Neuronal stem cell (in vitro differentiated cells): ENCODE measurements at regions not wholly inside any gene's neighbourhood (a gene's known extent, or its start where the extent isn't known, plus 50 kb on each side); places are given as distances from the start of the nearest gene placed in this dataset.

Source experiments
- DNase-seq: peaks from one replicate; pipeline ENCODE4 v3.0.0-alpha.2; 2013; ENCODE audit warnings: low spot score
- H2AFZ ChIP-seq: one replicate; pipeline ENCODE4 v1.6.1; 2013; ENCODE audit warnings: mild to moderate bottlenecking, low read length, inconsistent platforms
- H2AK5ac ChIP-seq: 2 replicates; pipeline ENCODE4 v1.6.1; 2013; ENCODE audit warnings: low read depth, mild to moderate bottlenecking, inconsistent platforms, low read length, moderate library complexity, mixed read lengths
- H2BK120ac ChIP-seq: 2 replicates; pipeline ENCODE4 v1.6.1; 2013; ENCODE audit warnings: low read depth, mild to moderate bottlenecking, inconsistent platforms, low read length, moderate library complexity, mixed read lengths
- H2BK12ac ChIP-seq: one replicate; pipeline ENCODE4 v1.6.1; 2013; ENCODE audit warnings: low read length, inconsistent platforms
- H2BK15ac ChIP-seq: 2 replicates; pipeline ENCODE4 v1.6.1; 2013; ENCODE audit warnings: mild to moderate bottlenecking, low read length, inconsistent platforms, mixed read lengths
- H2BK5ac ChIP-seq: one replicate; pipeline ENCODE4 v1.6.1; 2013; ENCODE audit warnings: inconsistent platforms, mild to moderate bottlenecking, low read length, moderate library complexity
- H3K14ac ChIP-seq: one replicate; pipeline ENCODE4 v1.6.1; 2013; ENCODE audit warnings: low read length, inconsistent platforms
- H3K18ac ChIP-seq: 2 replicates; pipeline ENCODE4 v1.6.1; 2013; ENCODE audit warnings: low read length, inconsistent platforms
- H3K23ac ChIP-seq: 2 replicates; pipeline ENCODE4 v1.6.1; 2013; ENCODE audit warnings: low read depth, mild to moderate bottlenecking, mixed read lengths, low read length, inconsistent platforms; ENCODE audit not compliant: poor library complexity
- H3K27ac ChIP-seq: replicated peaks from 3 replicates; pipeline ENCODE4 v1.5.1; 2013; ENCODE audit warnings: low read length, inconsistent platforms
- H3K27me3 ChIP-seq, 3 experiments: 2 replicates each; pipeline ENCODE4 v1.6.1; 2013; ENCODE audit warnings: low read length in 3 of 3, mild to moderate bottlenecking in 2 of 3, inconsistent platforms in 1 of 3, low read depth in 1 of 3, mixed read lengths in 1 of 3, moderate library complexity in 1 of 3; ENCODE audit not compliant: control insufficient read depth in 3 of 3, insufficient read depth in 3 of 3
- H3K36me3 ChIP-seq, 2 donors: replicated peaks in 1 of 2; 2 replicates each; pipeline ENCODE4 v1.6.1; 2013; ENCODE audit warnings: low read length in 2 of 2; ENCODE audit not compliant: control insufficient read depth in 2 of 2, insufficient read depth in 2 of 2
- H3K4ac ChIP-seq: 2 replicates; pipeline ENCODE4 v1.6.1; 2013; ENCODE audit warnings: inconsistent platforms, mild to moderate bottlenecking, low read length, moderate library complexity
- H3K4me1 ChIP-seq, 2 donors: 1 replicate in 1 of 2; 2 replicates in 1 of 2; pipeline ENCODE4 v1.6.1; 2013; ENCODE audit warnings: low read length in 2 of 2, low read depth in 1 of 2; ENCODE audit not compliant: control insufficient read depth in 2 of 2, insufficient read depth in 1 of 2
- H3K4me2 ChIP-seq: one replicate; pipeline ENCODE4 v1.6.1; 2013; ENCODE audit warnings: mild to moderate bottlenecking, low read length, inconsistent platforms; ENCODE audit not compliant: insufficient read depth, poor library complexity, severe bottlenecking
- H3K4me3 ChIP-seq, 2 donors: 2 replicates each; pipeline ENCODE4 v1.5.1; 2013; ENCODE audit warnings: low read length in 2 of 2, mild to moderate bottlenecking in 2 of 2, inconsistent platforms in 1 of 2, moderate library complexity in 1 of 2
- H3K79me1 ChIP-seq: one replicate; pipeline ENCODE4 v1.6.1; 2013; ENCODE audit warnings: low read depth, mild to moderate bottlenecking, inconsistent platforms, low read length, moderate library complexity
- H3K9ac ChIP-seq: one replicate; pipeline ENCODE4 v1.6.1; 2013; ENCODE audit warnings: mild to moderate bottlenecking, low read depth, low read length, inconsistent platforms; ENCODE audit not compliant: poor library complexity
- H3K9me3 ChIP-seq, 2 donors: replicated peaks in 1 of 2; 2 replicates each; pipeline versions ENCODE3 to v1.6.1; 2013; ENCODE audit warnings: low read length in 2 of 2, mild to moderate bottlenecking in 2 of 2, inconsistent platforms in 1 of 2, low read depth in 1 of 2, mixed read lengths in 1 of 2, moderate library complexity in 1 of 2; ENCODE audit not compliant: control insufficient read depth in 2 of 2, insufficient read depth in 1 of 2
- H4K8ac ChIP-seq: one replicate; pipeline ENCODE4 v1.6.1; 2013; ENCODE audit warnings: low read depth, mild to moderate bottlenecking, inconsistent platforms, low read length, moderate library complexity
- H4K91ac ChIP-seq: one replicate; pipeline ENCODE4 v1.6.1; 2013; ENCODE audit warnings: low read length, low read depth, mild to moderate bottlenecking, inconsistent platforms; ENCODE audit not compliant: poor library complexity
- WGBS, 2 donors: extraction: QIAGEN DNeasy Blood & Tissue Kit; methylation state at CpG; one replicate each; pipeline ENCODE4 v1.1.7; 2013; ENCODE audit warnings: missing lambda C conversion rate in 2 of 2, mixed read lengths in 1 of 2; ENCODE audit not compliant: insufficient read length in 2 of 2, insufficient replicate concordance in 1 of 2; ENCODE audit errors: extremely low coverage in 2 of 2; 5-methylcytosine and 5-hydroxymethylcytosine counted together

DNA sequence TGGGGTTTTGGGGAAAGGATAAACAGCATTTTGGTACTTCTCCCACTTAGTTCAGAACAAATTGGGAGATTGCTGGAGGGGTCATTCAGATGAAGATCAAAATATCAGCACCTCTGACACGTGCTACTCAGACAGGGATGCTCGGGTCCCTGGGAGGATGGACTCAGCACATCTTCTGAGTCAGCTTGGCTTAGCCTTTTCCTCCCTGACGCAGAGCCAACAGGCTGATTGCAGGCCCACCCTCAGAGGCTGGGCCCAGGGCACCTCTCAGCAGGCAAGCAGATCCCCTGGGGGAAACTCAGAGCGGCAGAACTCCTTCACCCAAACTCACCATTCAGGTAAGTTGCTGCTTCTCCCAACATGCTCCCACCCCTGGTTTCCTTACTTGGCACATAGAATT is 304.9 kb downstream of the TLE3 start:
- no peak overlapping the region for H4K8ac ChIP-seq
- H2AK5ac ChIP-seq = no peak overlapping the region
- no peak overlapping the region for H2BK5ac ChIP-seq
- H4K91ac ChIP-seq = no peak overlapping the region
- no peak overlapping the region for H2AFZ ChIP-seq
- H3K4me2 ChIP-seq = no peak overlapping the region
- no peak for DNase-seq
- H3K18ac ChIP-seq = peak overlapping the region; percentile 73
- H3K4me1 ChIP-seq = peaks cover 0 to 10% of the 10 kb centered on the region in 2 donors
- H3K9me3 ChIP-seq = no peaks in the 10 kb centered on the region
- H3K14ac ChIP-seq = no peak overlapping the region
- H3K27me3 ChIP-seq = no peaks in the 10 kb centered on the region
- no peak overlapping the region for H3K23ac ChIP-seq
- H2BK15ac ChIP-seq = no peak overlapping the region
- WGBS, 2 donors = no CpG with 5 or more reads among the region's 4 CpGs
- no peak overlapping the region for H3K27ac ChIP-seq
- H2BK12ac ChIP-seq = no peak overlapping the region
- H2BK120ac ChIP-seq = no peak overlapping the region
- no peaks in the 10 kb centered on the region for H3K36me3 ChIP-seq
- no peaks in the 10 kb centered on the region for H3K79me1 ChIP-seq
- H3K9ac ChIP-seq = no peak overlapping the region
- H3K4ac ChIP-seq = no peak overlapping the region
- H3K4me3 ChIP-seq = no peak overlapping the region

DNA sequence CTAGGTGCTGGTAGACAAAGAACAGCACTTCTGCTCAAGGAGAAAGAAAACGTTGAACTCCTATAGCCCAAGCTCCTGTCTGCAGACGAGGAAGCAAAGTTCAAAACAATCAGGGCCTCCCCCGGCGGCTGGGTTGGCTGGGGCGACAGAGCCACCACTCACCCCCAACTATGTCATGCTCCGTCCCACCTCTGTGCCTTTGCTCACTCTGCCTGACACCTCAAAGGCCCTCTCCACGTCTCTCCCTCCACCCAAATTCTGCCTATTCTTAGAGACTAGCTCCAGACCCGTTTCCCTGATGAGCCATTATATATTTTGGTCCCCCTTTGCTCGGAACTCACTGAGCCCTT is 304.3 kb downstream of the TLE3 start:
- Histone ChIP-seq H2BK120ac (no peak overlapping the region), H3K4me3 (no peak overlapping the region), H3K4me2 (no peak overlapping the region), H3K23ac (no peak overlapping the region), H3K4ac (no peak overlapping the region), H3K79me1 (no peaks in the 10 kb centered on the region), H2BK12ac (no peak overlapping the region), H2AK5ac (no peak overlapping the region), H4K8ac (no peak overlapping the region), H4K91ac (no peak overlapping the region), H3K27me3 (no peaks in the 10 kb centered on the region), H3K36me3 (no peaks in the 10 kb centered on the region), H2BK5ac (no peak overlapping the region), H2AFZ (no peak overlapping the region), H3K18ac (no peak overlapping the region), H2BK15ac (no peak overlapping the region), H3K27ac (no peak overlapping the region), H3K9ac (no peak overlapping the region), H3K9me3 (no peaks in the 10 kb centered on the region), H3K4me1 (peaks cover 0 to 10% of the 10 kb centered on the region in 2 donors), H3K14ac (no peak overlapping the region)
- no peak for DNase-seq
- no CpG with 5 or more reads among the region's 9 CpGs for WGBS, 2 donors

DNA sequence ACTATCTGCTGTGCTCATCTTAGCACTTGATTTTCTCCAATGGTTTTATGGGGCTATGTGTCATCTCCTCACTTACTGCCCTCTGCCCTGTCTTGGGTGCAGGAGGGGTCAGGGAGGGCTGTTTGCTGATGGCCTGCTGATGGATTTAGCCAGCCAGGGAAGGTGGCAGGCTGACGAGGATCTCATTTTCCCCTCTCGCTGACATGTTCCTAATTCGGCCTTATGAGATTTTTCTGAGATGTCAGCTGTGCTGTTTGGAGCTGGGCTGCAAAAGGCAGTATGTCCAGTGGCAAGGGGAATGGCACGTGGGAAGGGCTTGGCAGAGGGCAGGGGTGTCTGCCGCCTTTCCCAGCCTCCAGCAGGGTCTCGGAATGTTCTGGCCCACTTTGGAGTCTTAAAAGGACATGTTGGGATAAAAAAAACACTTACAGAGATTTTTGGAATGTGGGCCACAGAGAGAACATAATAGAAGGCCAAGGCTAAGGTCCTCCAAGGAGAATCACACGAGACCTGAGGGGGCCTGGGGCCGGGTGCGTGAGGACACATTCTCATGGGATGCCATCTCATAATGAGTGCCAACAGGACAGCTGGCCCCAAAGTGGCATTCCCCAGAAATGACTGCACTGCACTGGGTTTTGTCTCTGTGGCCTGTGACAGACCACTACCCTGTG is 303.8 kb downstream of the TLE3 start:
- Histone ChIP-seq H2BK12ac (no peak overlapping the region), H4K8ac (no peak overlapping the region), H3K79me1 (no peaks in the 10 kb centered on the region), H3K9me3 (no peaks in the 10 kb centered on the region), H3K18ac (no peak overlapping the region), H3K14ac (no peak overlapping the region), H3K4ac (no peak overlapping the region), H2BK120ac (no peak overlapping the region), H3K27ac (no peak overlapping the region), H3K36me3 (no peaks in the 10 kb centered on the region), H3K4me1 (peaks cover 0 to 10% of the 10 kb centered on the region in 2 donors), H2AK5ac (peak overlapping the region; percentile 32), H2BK5ac (no peak overlapping the region), H3K9ac (no peak overlapping the region), H2BK15ac (no peak overlapping the region), H2AFZ (no peak overlapping the region), H4K91ac (no peak overlapping the region), H3K4me3 (no peak overlapping the region), H3K27me3 (no peaks in the 10 kb centered on the region), H3K23ac (no peak overlapping the region), H3K4me2 (no peak overlapping the region)
- WGBS, 2 donors = no CpG with 5 or more reads among the region's 9 CpGs
- no peak for DNase-seq

DNA sequence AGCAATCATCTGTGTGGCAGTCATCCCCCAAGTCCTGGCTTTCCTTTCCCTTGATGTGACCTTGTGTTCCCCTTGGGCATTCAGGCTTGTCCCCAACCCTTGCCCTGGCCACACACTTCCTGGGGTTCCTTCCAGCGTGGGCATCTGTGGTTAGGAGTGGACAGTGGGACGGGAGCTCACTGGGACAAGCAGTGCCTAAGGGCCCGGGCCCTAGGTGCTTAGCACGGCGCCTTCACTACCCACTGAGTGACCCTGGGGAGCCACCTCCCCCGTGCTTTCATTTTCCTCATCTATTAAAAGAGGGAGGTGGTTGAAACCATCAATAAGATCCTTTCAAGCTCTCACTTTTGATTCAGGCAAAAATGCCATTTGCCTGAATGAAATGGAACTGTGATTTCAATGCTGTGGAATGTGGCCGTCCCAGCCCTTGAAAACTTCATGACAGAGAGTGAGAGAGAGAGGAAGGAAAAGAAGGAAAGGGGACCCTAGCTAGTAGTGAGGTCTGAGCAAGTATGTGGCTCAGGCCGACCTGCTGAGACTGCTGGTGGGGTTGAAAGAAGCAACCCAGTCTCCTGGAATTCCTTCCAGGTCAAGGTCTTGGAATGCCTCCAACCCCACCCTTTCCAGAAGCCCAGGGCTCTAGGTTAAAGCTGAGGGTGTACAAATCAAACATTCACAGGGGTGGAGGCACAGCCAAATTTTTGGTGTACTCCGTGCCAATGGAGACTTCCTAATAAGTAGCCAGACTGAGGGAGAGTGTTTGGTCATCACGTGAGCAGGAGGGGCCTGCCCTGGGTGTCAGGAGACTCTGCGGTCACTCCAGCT is 302.9 kb downstream of the TLE3 start:
- Histone ChIP-seq H3K27me3 (no peaks in the 10 kb centered on the region), H2BK15ac (no peak overlapping the region), H3K79me1 (no peaks in the 10 kb centered on the region), H3K27ac (no peak overlapping the region), H3K4ac (no peak overlapping the region), H3K9me3 (no peaks in the 10 kb centered on the region), H4K8ac (no peak overlapping the region), H2AFZ (no peak overlapping the region), H3K18ac (no peak overlapping the region), H3K14ac (no peak overlapping the region), H2AK5ac (no peak overlapping the region), H3K4me2 (no peak overlapping the region), H3K36me3 (no peaks in the 10 kb centered on the region), H2BK120ac (peak overlapping the region; percentile 17), H3K4me3 (no peak overlapping the region), H4K91ac (no peak overlapping the region), H3K23ac (no peak overlapping the region), H2BK5ac (no peak overlapping the region), H3K4me1 (peaks cover 0 to 10% of the 10 kb centered on the region in 2 donors), H3K9ac (no peak overlapping the region), H2BK12ac (no peak overlapping the region)
- no CpG with 5 or more reads among the region's 11 CpGs for WGBS, 2 donors
- DNase-seq = no peak
